HL-60/S4 treated with retinoic acid at 250 ng/mL for 4 days and 3 days (cell line): ENCODE measurements at regions not wholly inside any gene's neighbourhood (a gene's known extent, or its start where the extent isn't known, plus 50 kb on each side); places are given as distances from the start of the nearest gene placed in this dataset.
"Not testable (repeated sequence)": the region's sequence is repeated elsewhere in the genome, so short reads cannot be mapped to it uniquely, and the experiment has no call there.

Experiments
- in situ Hi-C: fragments of 300-500 bp; cut with MboI; formaldehyde crosslinking; loops from 2 replicates; pipeline ENCODE4 v1.7.0; 2022; ENCODE audit warnings: low sequenced_read_pairs

GRCh38 chr6:164744301-164744700, 565.1 kb downstream of the C6orf118 start:
- in situ Hi-C loops = no loop called here

GRCh38 chr6:164741938-164742451, 567.4 kb downstream of the C6orf118 start:
- in situ Hi-C loops = no loop called here

GRCh38 chr6:164736090-164736489, 573.3 kb downstream of the C6orf118 start:
- in situ Hi-C loops = not testable (repeated sequence)

GRCh38 chr6:164731539-164731938, 577.9 kb downstream of the C6orf118 start:
- in situ Hi-C loops = no loop called here

GRCh38 chr6:164721460-164721859, 587.9 kb downstream of the C6orf118 start:
- in situ Hi-C loops = no loop called here

GRCh38 chr6:164700497-164700896, 608.9 kb downstream of the C6orf118 start:
- in situ Hi-C loops = no loop called here

GRCh38 chr6:164695896-164696295, 613.5 kb downstream of the C6orf118 start:
- in situ Hi-C loops = no loop called here

- in situ Hi-C loops = no loop called here
Observed at GRCh38 chr6:164694386-164694785, 615.0 kb downstream of the C6orf118 start.

GRCh38 chr6:164693944-164694343, 615.5 kb downstream of the C6orf118 start:
- in situ Hi-C loops = no loop called here

- in situ Hi-C loops = no loop called here
Observed at GRCh38 chr6:164692772-164693510, 616.5 kb downstream of the C6orf118 start.

GRCh38 chr6:164690702-164691500, 618.5 kb downstream of the C6orf118 start:
- in situ Hi-C loops = no loop called here

GRCh38 chr6:164690241-164690640, 619.2 kb downstream of the C6orf118 start:
- in situ Hi-C loops = no loop called here

- in situ Hi-C loops = no loop called here
Observed at GRCh38 chr6:164665328-164665727, 644.1 kb downstream of the C6orf118 start.

- in situ Hi-C loops = no loop called here
Observed at GRCh38 chr6:164663634-164664033, 645.8 kb downstream of the C6orf118 start.

- in situ Hi-C loops = no loop called here
Observed at GRCh38 chr6:164661716-164662115, 647.7 kb downstream of the C6orf118 start.

- in situ Hi-C loops = no loop called here
Observed at GRCh38 chr6:164660781-164661180, 648.6 kb downstream of the C6orf118 start.

GRCh38 chr6:164640956-164641355, 668.4 kb downstream of the C6orf118 start:
- in situ Hi-C loops = no loop called here

- in situ Hi-C loops = no loop called here
Observed at GRCh38 chr6:164628302-164628931, 681.0 kb downstream of the C6orf118 start.

GRCh38 chr6:164616917-164617524, 692.4 kb downstream of the C6orf118 start:
- in situ Hi-C loops = no loop called here

- in situ Hi-C loops = no loop called here
Observed at GRCh38 chr6:164612751-164613150, 696.7 kb downstream of the C6orf118 start.

- in situ Hi-C loops = not testable (repeated sequence)
Observed at GRCh38 chr6:164610859-164611258, 698.5 kb downstream of the C6orf118 start.
